GM12892 (cell line): ENCODE measurements at regions not wholly inside any gene's neighbourhood (a gene's known extent, or its start where the extent isn't known, plus 50 kb on each side); places are given as distances from the start of the nearest gene placed in this dataset.

Source experiments
- DNase-seq: peaks from one replicate; pipeline ENCODE4 v3.0.0; 2011; ENCODE audit not compliant: insufficient read length
- FAIRE-seq: peaks from 2 replicates; lab custom pipeline; 2011; peaks lifted over from hg19 to GRCh38; lab: Jason Lieb, UNC
- POLR2A ChIP-seq: IDR thresholded peaks from 2 replicates; pipeline ENCODE4 v1.6.1; 2011; ENCODE audit warnings: low read depth, low read length, control low read depth
- POLR2AphosphoS5 ChIP-seq: IDR thresholded peaks from 2 replicates; pipeline ENCODE4 v1.6.1; 2011; ENCODE audit warnings: low read depth, low read length, control low read depth
- TAF1 ChIP-seq: IDR thresholded peaks from 2 replicates; pipeline ENCODE4 v1.6.1; 2011; ENCODE audit warnings: low read depth, mild to moderate bottlenecking, control low read depth, low read length, borderline replicate concordance

DNA sequence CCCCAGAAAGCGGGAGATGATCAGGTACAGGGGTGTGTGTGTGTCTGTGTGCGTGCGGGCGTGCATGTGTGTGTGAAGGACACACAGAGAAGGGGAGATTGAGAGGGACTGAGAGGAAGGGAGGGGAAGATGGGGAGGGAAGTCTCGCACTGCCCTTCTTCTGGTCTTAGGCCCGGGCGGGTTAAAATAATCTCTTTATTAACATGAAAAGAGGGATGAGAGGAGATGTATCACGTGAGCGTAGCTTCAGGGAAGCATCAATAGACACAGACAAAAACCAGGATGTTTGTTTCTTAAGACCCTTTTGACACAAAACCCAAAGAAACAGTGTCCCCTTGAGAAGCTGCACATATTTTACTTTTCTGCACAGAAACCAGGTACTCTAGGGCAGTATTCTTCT is 347.3 kb downstream of the BRD1 start:
- no peak for TF ChIP-seq POLR2A
- no peak for TF ChIP-seq POLR2AphosphoS5
- TF ChIP-seq TAF1: no peak
- FAIRE-seq (no peak), DNase-seq (no peak)

DNA sequence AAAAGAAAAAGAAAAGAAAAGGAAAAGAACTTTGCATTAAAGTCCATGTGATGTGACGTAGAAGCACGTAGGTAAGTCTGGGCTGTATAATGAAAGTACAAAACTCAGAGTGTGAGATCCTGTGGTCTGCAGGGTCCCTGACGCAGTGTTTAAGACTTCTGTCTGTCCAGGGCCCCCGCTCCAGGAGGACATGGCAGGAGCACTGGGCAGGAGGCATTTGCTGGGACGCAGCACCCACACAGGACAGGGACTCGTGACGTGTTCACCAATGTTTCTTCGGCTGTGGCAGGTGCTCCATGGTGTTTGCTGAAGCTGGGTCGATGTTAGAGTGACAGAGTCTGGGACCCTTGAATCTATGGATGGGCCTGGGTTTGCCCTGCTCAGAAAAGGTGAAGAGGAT is 348.1 kb downstream of the BRD1 start:
- no peak for FAIRE-seq
- no peak for TF ChIP-seq POLR2AphosphoS5
- TF ChIP-seq POLR2A: no peak
- TF ChIP-seq TAF1: no peak
- no peak for DNase-seq

DNA sequence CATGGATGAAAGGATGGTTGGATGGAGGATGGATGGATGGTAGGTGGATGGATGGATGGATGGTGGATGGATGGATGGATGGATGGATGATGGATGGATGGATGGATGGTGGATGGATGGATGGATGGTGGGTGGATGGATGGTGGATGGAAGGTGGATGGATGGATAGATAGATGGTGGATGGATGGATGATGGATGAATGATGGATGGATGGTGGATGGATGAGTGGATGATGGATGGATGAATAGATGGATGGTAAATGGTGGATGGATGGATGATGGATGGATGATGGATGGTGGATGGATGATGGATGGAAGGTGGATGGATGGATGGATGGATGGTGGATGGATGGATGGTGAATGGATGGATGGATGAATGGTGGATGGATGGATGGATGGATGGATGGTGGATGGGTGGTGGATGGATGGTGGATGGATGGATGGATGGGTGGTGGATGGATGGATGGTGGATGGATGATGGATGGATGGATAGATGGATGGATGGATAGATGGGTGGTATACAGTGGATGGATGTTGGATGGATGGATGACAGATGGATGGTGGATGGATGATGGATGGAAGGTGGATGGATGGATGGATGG is 350.8 kb downstream of the BRD1 start:
- FAIRE-seq: no peak
- TF ChIP-seq TAF1 (no peak), POLR2AphosphoS5 (no peak), POLR2A (no peak)
- DNase-seq: no peak

DNA sequence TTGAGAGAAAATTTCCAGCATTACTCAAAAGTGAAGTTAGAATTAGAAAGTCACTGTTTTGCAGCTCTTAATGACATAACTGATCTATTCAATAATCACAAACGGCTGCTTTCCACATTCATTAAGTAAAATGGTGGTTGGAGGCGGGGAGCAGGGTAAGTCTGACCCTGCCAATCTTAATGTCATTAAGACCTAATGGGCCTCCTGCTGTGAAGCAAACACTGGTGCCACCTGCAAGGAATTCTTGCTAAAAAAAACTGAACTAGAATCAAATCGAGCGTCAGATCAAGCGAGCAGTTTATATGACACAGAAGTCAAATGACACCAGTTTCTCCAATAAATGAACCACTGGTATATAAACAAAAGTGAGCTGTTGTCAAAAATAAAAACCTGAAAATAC is 351.5 kb downstream of the BRD1 start:
- DNase-seq (no peak), FAIRE-seq (no peak)
- TF ChIP-seq POLR2A (no peak), TAF1 (no peak), POLR2AphosphoS5 (no peak)

DNA sequence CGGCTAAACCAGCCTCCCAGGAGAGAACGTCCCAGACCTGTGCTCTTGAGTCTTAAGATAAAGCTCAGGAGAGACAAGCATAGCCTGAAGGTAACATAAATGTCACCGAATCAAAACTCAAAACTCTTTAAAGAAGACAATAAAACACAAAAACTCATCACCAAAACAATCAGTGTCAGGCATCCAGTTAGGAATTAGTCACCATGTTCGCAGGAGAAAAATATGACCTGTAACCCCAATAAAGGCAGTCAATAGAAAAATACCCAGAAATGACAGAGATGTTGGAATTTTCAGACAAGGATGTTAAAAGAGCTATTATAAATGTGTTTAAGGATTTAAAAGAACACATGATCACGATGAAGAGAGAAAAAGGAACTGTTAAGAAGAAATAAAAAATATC is 352.4 kb downstream of the BRD1 start:
- no peak for TF ChIP-seq POLR2A
- no peak for TF ChIP-seq TAF1
- TF ChIP-seq POLR2AphosphoS5: no peak
- FAIRE-seq (no peak), DNase-seq (no peak)

DNA sequence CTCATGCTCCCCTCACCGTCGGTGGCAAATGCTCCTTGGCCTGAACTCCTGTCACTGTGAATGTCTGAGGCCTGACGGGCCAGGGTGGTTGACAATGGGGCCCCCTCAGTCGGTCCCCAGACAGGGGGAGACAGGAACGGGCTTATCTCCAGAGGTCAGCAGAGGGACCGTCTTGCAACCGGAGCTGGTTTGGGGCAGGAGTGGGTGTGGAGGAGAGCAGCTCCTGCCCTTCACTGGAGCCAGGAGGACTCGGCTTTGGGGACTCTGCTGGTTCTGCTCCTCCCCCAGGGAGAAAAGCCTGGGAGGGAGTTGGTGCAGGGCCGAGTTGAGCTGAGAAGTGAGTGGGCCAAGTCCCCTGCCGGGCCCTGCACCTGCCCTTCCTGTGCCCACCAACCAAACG is 354.4 kb downstream of the BRD1 start:
- DNase-seq (no peak), FAIRE-seq (no peak)
- TF ChIP-seq POLR2AphosphoS5: no peak
- TF ChIP-seq TAF1: no peak
- no peak for TF ChIP-seq POLR2A

DNA sequence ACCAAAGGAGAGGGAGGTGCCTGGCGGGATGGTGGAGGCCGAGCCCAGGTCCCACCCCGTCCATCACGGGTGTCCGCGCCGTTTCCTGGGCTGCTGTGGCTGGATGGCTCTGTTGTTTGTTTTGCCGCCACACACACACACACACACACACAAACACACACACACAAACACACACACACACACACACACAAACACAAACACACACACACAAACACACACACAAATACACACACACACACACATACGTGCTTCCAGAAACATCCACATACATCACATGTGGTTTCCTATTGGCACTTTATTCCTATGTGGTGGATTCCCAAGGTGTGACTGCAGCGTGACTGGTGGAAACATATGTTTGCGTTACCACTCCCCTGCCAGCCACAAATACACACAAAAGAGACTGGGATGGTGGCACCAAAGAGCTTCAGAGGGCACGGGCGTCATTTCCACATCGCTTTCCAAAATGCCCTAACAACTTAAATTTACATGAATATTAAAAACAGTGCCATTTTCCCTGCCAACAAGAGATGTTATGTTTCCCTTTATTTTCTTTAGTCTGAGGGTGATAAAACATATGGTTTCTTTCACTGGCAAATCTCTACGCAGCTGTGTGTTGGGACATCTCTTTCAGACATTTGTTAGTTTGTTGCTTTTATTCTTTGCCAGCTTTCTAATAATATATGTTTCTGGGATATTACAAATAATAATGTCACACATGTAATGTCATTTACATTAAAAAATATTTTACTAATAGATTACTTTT is 356.8 kb downstream of the BRD1 start:
- FAIRE-seq (no peak), DNase-seq (no peak)
- TF ChIP-seq POLR2AphosphoS5: no peak
- TF ChIP-seq POLR2A: no peak
- TF ChIP-seq TAF1: no peak

DNA sequence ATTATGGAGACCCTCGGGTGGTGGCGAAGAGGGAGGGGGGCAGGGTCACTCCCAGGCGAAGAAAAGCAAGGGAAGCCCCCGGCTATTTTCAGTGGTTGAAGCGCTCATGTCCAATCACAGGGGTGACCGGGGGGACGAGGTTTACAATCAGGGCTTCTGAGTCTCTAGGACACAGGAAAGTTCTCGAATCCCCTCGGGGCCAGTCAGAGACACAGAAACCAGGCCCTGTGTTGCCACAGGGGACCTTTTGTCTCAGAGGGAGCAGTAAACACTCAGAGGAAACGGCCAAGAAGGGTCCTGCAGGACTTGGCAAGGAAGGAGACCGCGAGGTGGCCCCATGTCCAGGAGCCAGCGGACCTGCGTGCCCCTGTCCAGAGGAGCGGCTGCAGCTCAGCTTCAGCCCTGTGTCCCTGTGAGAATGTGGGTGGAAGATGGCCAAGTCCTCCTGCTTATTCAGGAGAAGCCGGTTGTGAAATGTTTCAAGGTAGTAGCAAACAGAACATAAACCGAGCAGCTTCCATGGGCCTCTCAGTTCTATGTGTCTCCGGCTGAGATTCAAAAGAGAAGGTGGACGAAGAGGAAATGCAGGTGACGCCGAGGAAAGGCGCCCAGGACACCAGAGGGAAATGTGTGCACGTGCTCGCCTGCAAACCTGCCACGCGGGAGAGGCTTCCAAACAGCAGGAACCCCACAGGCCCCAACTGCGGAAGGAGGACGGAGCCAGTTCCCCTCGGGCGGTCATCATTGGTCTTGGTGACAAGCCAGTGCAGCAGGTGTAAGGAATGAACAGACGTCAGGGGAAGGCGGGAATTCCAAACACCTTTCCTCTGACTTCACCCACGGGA is 357.6 kb downstream of the BRD1 start:
- DNase-seq (no peak), FAIRE-seq (no peak)
- TF ChIP-seq POLR2A: no peak
- no peak for TF ChIP-seq POLR2AphosphoS5

DNA sequence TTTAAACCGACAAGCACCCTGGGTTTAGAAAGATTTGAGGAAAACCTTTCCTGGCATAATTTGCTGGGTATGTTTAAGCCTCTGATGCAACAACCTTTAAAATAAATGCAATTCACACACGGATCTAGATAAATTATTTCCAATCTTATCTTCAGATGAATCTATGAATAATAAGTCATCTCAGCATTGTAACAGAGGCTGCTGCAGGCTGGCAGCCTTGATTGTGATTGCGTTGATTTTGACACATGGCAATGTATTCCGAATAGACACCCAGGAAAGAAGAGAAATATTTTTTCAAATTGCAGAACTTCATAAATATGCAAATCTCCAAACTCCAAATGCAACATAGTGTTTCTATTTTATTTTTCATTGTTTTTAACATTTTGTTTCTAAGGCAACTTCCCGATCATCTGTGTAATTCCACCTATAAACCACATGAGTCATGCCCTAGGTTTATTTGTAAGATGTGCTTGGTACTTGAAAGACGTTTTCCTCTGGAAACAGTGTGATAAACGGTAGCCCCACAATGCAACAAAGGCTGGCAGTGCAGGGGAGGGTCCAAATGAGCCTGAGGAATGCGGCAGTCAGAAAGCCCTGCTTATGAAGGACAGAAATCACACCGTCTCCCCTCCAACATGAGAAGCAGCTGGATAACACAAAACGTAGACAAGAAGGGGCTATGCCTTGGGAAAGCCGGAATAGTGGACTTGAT is 359.0 kb downstream of the BRD1 start:
- no peak for FAIRE-seq
- no peak for TF ChIP-seq POLR2A
- no peak for TF ChIP-seq POLR2AphosphoS5
- no peak for TF ChIP-seq TAF1

DNA sequence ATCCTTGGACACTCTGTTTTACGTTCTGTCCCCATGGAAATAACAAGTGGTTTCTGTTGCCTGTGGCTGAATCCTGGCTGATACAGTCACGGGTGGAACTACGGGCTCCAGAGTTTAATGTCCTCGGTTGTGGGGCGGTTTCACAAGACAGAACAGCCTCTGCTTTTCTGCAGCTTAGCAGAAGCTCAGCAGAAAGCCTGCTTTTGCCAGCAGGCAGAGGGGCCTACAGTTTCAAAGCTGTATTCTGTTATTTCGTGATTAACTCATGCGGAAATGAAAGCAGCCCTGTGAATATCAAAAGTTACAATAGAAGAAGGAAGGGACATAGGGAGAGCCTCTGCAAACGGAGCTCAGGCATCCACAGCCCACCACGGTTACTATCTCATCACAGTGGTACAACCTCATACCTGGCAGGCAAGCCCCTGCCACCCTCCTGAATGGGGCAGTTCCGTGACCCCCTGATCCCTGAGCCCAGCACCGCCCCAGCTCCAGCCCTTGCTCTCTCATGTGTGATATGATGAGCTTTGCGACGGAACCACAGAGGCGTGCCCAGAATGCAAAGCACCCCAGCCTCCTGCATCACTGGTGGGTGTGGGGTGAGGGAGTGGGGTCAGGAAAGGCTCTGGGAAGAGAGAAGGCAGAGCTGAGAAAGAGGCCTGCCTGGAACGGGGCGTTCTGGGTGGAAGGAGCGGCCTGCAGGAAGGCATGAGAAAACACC is 360.6 kb downstream of the BRD1 start:
- DNase-seq: no peak
- TF ChIP-seq TAF1: no peak
- TF ChIP-seq POLR2A: no peak
- TF ChIP-seq POLR2AphosphoS5: no peak
- FAIRE-seq: no peak

More for the DNA sequence above, 359.0 kb downstream of the BRD1 start:
- no peak for DNase-seq
